ENCODE measurements at regions not wholly inside any gene's neighbourhood (a gene's known extent, or its start where the extent isn't known, plus 50 kb on each side); places are given as distances from the start of the nearest gene placed in this dataset.
"Not testable (repeated sequence)": the region's sequence is repeated elsewhere in the genome, so short reads cannot be mapped to it uniquely, and the experiment has no call there.

DNA sequence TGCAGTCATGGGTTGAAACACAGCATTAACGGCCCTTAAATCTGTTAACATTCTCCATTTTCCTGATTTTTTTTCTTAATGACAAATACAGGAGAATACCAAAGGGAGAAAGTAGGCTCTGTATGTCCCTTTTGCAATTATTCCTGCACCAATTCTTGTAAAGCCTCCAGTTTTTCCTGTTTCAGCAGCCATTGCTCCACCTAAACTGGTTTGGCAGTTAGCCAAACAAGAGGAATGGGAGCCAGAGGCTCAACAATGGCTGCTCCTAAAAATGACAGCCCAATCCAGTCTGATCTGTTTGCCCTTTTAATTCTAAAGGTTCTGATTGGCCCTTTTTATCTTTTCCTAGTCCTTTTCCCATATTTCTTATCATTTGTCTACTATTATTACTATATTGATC, 284.2 kb upstream of the SGK1 start:
- no peak for DNase-seq

DNA sequence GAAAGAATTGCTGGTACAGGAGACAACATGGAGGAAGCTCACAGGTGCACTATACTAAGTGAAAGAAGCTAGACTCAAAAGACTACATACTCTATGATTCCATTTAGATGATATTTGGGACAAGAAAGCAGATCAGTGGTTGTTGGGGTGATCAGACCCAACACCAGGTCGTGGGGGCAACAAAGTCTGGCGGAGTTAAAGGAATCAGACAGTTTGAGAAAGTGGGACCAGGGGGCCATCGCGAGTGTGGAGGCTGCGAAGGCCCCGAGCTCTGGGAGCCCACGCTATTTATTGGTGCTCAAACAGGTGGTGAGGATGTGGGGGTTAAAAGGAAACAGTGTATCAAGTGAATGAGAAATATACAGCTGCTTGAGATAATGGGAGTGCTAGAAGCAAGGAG, 282.8 kb upstream of the SGK1 start:
- DNase-seq, result no peak

DNA sequence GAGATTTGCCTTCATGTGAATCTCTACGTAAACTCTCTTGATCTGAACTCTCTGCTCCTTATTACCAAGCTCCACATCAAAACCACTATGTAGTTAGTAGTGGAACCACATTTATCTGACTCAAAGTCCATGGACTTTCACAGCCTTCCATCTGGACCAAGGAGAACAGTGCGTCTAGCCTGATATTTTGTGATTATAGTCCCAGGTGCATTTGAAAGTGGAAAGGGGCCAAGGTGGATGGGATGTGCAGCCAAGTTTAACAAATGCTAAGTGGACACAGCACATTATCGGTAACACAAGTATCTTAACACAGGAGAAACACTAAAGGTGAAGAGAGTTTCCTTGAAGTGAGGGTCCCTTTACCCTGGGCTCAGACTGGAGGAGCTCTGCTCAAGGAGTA, 281.2 kb upstream of the SGK1 start:
- no peak for DNase-seq

GRCh38 chr6:134596191-134596590, 278.3 kb upstream of the SGK1 start:
- DNase-seq, result no peak

GRCh38 chr6:134594881-134595280, 277.0 kb upstream of the SGK1 start:
- no peak for DNase-seq

DNA sequence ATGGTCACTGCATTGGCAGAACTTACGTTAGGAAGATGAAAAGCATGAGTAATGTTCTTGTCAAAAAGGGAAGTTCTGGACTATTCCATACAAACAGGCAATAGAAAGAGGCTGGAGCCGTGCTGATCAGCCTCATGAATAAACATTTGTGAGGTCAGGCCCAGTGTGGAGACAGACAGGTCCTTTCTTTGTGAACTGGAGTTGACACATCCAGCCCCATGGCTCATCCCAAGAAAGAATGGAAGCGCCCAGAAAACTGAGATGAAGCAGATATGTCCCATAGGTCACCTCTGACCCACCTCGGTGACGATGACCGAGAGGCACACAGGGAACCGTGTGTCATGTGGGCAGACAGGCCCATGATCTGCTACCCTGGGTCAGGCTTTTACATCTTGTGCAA, 276.0 kb upstream of the SGK1 start:
- DNase-seq, result no peak

- no peak for DNase-seq
Measured at GRCh38 chr6:134593442-134593841, 275.5 kb upstream of the SGK1 start.

DNA sequence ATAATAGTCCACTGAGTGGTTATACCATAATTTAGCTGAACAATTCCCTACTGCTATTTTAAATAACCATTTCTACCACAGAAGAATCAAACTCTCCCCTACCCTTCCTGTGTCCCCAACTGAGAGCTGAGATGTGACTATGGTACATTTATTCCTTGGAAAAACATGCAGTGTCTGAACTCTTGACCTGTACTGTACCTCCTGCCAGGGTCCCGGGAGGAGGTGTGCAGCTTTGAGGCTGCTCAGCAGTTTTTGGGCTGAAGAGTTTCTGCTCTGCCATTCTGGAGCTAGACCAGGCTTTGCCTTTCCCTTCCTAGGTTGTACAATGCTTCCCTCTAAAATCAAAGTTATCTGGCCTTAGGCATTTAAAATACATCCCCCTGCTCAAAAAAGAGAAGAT, 275.1 kb upstream of the SGK1 start:
- DNase-seq, result no peak

DNA sequence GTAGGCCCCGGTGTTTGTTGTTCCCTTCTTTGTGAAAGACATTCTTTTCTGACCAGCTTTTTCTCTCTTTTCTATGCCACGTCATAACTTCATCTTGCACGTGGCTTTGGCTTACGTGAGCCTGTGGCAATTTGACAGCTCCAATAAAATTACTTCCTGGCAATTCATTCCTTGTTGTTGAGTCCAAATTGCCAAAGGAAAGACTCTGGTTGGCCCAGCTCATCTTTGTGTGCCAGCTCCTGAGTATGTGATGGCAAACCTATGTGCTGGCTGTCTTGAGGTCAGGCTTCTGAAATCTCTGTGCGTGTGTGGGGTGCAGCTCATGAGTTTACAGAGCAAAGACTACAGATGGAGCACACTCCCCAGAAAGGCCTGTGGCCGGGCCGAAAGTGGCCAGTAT, 272.5 kb upstream of the SGK1 start:
- DNase-seq, result no peak

DNA sequence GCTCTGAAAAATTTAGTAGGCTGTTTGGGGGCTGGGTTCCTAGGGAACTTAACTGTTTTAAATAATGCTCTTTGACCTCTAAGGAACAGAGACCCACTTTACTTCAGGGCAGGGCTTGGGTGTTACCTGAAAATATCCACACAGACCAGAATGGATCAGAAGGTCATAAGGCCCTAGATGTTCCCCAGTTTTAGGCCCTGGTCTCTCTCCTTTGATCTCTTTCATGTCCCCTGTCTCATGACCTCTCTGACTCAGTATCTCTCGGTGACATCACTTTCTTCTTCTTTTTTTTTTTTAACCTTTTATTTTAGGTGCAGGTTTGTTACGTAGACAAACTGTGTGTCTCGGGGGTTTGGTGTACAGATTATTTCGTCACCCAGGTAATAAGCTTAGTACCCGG, 272.1 kb upstream of the SGK1 start:
- no peak for DNase-seq

- no peak for DNase-seq
Measured at GRCh38 chr6:134589512-134589911, 271.6 kb upstream of the SGK1 start.

- no peak for DNase-seq
Measured at GRCh38 chr6:134588267-134588666, 270.4 kb upstream of the SGK1 start.

DNA sequence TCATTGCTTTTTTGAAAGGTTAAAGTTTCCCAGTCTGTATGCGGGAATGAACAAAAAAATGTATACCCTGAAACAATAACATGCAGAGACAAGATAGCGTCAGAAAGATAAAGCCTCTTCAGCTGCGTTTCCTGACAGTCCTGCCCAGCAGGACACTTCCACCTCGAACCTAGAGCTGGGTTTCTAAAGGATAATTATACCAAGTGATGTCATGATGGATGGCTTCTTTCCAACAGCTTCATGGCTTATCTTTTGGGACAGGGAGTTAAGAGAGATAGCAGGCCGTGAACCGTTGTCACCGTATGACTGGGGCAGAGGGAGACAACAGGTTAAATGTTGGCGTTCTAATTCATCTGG, 267.6 kb upstream of the SGK1 start:
- no peak for DNase-seq

DNA sequence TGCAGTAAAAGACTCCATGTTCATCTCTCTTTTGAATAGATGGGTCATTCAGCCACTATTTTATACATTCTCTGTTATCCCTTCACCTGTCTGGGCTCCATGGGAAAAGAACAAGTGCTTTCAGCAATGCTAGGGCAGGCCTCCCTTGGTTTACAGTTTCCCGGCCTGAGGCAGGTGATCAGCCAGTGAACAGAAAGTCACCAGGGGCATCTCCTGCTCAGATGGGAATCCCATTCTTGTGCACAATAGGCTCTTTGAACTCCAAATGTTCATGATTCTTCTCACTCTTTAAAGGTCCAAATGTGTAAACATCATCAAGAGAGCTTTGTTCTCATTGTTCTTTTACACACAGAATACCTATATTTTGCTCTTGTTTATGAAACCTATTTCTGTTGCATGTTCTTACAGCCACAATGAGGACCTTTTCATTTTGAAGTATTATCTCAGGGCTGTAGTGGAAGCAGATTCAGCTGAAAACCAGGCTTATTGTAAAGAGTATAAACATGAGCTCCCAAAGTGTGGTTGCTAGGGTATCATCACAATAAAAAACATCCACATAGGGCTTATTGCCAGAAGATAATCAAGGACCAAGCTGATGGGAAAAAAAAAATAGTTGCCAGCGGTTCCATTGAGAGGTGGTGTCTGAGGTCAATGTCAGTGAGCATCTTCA, 267.1 kb upstream of the SGK1 start:
- DNase-seq, result no peak

DNA sequence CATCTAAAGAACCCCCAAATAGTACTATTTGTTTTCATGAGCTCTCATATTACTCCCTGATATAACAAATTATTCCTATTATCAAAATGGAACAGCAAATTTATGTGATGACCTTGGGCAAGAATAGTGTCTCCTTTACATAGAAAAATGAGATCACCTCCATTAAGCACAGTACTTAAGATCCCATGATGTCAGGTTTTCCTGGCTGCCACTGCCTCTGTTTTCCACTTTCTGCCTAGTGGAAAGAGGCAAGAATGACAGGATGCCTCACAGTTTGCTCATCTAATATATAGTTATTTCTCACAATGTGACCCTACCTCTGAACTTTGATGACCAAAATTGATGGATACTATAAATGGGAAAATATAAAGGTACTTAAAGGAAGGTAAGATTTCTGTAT, 260.1 kb upstream of the SGK1 start:
- no peak for DNase-seq

- no peak for DNase-seq
Measured at GRCh38 chr6:134575221-134575620, 257.3 kb upstream of the SGK1 start.

DNA sequence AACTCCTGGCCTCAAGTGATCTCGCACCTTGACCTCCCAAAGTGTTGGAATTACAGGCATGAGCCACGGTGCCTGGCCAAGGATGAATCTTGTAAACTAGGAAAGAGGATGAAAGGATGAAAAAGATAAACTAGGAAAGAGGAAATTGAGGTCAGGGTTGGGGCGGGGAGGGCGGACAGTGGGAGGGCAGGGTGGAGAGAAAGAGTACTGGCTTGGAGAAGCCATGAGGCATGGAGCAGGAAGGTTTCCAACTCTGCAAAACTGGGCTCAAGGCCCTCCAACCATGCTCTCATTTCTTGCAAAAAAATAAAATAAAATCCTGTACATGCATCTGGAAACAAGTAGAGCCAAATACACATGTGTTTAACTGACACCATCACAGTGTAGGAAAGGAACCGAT, 256.6 kb upstream of the SGK1 start:
- DNase-seq, result no peak

DNA sequence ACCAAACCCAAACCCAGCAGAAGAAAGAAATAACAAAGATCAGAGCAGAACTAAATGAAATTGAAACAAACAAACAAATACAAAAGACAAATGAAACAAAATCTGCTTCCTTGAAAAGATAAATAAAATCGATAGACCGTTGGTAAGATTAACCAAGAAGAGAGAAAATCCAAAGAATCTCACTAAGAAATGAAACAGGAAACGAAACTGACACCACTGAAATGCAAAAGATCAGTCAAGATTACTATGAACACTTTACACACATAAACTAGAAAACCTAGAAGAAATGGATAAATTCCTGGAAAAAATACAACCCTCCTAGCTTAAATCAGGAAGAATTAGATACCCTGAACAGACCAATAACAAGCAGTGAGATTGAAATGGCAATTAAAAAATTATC, 252.1 kb upstream of the SGK1 start:
- DNase-seq, result not testable (repeated sequence)

DNA sequence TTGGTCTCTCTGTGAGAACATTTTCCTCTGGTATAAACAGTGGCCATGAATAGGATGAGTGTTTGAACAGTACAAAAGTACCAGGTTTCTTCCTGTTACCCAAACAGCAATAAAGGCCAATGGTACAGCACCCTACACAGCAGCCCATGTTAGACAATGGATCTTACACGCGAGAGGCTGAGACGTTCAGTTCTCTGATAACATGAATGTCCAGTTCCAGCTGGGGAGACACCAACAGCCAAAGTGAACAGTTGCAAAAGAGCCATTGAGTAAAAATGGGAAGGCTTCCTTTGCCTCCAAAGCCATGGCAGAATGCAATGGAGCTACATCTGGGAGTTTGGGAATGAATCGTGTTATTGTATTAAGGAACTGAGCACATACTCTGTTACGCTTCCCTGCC, 246.8 kb upstream of the SGK1 start:
- no peak for DNase-seq

- DNase-seq, result no peak
Measured at GRCh38 chr6:134560019-134560418, 242.1 kb upstream of the SGK1 start.

- DNase-seq, result no peak
Measured at GRCh38 chr6:134557509-134557908, 239.6 kb upstream of the SGK1 start.

- DNase-seq, result no peak
Measured at GRCh38 chr6:134555672-134556071, 237.8 kb upstream of the SGK1 start.

DNA sequence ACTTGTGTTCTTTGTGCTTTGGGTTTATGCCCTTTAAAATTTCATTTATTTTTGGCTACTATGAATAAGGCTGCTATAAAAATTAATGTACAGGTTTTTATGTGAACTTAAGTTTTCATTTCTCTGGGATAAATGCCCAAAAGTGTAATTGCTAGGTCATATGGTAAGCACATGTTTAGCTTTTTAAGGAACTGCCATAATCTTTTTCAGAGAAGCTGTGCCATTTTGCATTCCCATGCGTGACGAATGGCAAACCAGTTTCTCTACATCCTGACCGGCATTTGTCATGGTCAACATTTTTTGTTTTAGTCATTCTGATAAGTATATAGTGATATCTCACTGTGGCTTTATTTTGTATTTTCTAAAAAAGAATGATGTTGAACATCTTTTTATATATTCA, 236.0 kb upstream of the SGK1 start:
- DNase-seq, result no peak

DNA sequence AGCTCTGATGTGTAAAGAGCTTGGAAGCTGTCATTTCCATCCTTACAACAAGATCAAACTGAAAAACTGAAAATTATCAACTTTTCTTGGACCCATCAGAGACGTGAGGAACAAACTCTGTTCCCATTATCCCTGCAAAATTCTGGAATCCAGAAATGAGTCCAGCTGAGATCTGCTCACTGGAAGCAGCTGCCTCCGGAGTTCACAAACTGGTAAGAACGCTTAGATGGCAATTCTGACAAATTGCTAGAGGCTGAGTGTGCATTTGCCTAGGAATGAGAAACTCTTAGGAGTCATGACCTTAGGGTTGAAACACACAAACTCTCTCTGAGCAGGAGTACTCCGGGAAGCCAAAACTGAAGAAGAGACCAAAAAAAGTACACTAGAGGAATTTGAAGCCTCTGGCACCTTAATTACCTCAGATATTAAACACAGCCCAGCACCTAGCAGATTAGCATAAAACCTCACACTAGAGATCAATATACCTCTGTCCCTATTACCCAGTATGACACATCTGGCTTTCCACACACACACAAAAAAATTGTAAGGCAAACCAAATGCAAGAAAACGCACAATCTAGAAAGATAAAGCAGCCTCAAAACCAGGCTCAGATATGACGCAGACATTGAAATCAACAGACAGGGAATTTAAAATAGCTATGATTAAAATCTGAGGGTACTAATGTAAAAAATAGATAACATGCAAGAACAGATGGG, 233.5 kb upstream of the SGK1 start:
- DNase-seq, result no peak

DNA sequence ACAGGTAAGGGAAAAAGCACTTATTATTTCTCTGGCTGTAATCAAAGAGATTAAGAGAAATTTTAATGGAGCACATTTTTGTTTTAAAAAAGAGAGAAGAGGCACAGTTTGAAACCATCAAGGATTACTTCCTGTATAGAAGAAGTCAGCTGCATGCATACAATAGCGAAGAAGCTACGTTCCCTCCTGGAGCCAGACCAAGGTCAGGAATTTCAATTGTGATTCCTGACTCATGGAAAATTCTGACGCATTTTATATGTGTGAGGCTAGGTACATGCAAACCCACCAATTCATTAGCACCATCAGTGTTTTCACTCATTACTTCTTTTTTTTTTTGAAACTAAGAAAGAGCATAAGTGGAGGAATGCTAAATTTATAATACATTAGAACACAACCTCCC, 232.7 kb upstream of the SGK1 start:
- no peak for DNase-seq
